Eye (tissue), 1 donor: ENCODE measurements at regions not wholly inside any gene's neighbourhood (a gene's known extent, or its start where the extent isn't known, plus 50 kb on each side); places are given as distances from the start of the nearest gene placed in this dataset.

ENCODE experiments used
- DNase-seq: peaks from one replicate; pipeline ENCODE4 v3.0.0-alpha.2; 2015

DNA sequence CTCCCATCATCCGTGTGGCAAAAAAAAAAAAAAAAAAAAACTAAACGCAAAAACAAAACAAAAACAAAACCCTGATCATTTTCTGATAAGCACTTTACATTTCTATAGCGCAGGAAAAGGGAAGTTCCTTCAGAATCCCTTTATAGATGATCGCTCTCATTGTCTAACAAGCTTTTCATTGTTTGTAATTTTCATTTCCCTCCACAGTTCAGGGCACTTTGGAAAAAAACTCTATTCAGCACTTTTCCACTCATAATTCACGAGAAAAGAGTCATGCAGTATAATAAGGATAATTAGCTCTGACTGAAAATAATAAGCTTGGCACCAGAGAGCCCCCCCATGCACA lies 89.4 kb upstream of the ATXN1 start:
- DNase-seq = no peak

- DNase-seq = peak; percentile 24
These were observed 88.9 kb upstream of the ATXN1 start for GRCh38 chr6:16849988-16850680.

DNA sequence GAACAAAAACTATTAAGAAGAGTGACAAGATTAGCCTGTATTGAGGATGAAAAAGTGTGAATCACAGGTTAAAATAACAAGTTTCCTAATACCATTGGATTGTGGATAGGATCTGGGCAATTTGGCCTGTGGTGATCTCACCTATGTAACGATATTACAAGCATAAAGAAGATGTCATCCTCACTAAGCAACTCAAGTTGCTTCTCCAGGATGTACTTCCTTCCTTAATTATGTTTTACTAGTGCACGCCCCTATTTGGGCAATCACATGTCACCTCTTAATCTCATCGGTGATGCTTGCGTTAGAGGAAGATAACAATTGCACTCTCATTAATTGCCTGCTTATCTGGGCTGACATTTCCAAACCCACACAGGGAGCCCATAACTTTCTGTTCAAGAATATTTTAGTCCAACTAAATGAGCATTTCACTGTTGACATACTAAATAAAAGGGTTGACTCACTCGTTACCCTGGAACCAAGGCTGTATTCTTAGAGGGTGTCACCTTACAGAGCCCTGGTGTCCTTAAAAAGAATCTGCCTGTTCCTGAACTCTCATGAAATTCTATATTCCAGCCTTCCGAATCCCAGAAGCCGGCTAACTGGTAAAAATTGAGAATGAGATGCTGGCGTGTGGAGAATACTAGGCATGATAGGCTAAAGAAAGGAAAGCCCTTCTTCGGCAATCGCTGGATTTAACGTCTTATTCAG lies 88.2 kb upstream of the ATXN1 start:
- DNase-seq = peak; percentile 20

DNA sequence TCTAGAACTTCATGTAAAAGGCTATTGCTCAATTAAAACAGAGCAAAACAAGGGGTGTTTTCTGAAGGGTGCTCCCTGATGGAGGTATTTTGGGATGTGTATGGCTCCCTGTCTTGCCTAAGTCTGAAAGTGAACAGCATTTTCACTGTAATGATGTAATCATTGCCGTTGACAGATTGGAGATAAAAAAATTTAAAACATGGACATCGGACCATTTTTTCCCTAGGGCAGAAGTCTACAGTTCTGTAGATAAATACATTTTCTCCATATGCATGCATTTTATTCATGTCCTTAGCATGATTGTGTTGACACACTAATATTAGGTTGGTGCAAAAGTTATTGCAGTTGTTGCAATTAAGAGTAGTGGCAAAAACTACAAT lies 85.1 kb upstream of the ATXN1 start:
- DNase-seq = no peak

- DNase-seq = peak; percentile 23
These were observed 82.9 kb upstream of the ATXN1 start for GRCh38 chr6:16844183-16844582.

- DNase-seq = no peak
These were observed 81.4 kb upstream of the ATXN1 start for GRCh38 chr6:16842676-16843075.

- no peak for DNase-seq
These were observed 80.0 kb upstream of the ATXN1 start for GRCh38 chr6:16841241-16841640.

GRCh38 chr6:16840725-16841124 lies 79.5 kb upstream of the ATXN1 start:
- DNase-seq = no peak

DNA sequence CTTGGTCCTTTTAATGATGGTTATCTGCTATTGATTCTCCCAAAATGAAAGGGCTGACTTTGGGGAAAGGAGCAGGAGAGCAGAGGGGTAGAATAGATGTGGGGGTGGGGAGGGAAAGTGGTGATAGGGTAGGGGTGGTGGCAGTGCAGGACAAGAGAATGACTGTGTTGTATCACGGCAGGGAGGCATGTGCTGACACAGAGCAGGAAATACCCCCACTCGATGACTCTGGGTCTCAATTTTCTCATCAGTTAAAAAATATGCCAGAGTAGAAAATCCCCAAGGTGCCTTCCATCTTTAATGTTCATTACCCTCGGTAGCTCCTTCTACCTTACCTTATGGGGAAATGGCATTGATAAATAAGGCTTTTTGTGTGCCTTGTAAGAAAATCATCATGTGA lies 79.0 kb upstream of the ATXN1 start:
- DNase-seq = no peak

- DNase-seq = no peak
These were observed 78.4 kb upstream of the ATXN1 start for GRCh38 chr6:16839631-16840179.

DNA sequence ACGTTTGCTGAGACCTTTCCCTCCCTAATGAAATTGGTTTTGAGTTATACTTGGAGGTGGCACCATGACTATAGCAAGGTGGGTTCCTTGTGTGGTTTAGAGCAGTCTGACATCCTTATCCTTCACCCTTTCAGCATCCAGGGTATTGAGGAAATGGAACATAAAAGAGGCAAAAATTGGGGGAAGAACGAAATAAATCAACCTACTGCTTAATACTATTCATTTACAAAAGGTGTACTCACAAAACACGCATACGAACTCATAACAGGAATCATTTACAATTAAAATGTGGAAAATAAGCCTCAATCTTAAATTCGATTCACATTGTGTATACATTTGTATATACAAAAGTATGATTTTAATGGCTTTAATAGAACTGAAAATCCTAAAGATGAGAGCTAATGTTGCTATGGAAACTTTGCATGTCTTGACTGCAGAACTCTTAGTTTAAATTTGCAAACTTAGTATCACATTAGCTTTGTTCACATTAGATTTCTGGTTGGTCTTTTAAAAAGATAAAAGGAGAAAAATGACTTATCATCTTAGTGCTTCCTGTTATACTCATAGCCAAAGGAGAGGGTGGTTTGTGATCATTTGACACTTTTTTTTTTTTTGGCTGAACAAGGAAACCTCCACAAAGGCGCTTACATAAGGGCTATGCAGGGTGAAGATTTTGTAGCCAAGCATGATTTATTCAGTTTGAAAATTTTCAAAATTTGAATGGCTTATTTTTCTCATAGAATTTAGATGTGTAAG lies 76.1 kb upstream of the ATXN1 start:
- no peak for DNase-seq

DNA sequence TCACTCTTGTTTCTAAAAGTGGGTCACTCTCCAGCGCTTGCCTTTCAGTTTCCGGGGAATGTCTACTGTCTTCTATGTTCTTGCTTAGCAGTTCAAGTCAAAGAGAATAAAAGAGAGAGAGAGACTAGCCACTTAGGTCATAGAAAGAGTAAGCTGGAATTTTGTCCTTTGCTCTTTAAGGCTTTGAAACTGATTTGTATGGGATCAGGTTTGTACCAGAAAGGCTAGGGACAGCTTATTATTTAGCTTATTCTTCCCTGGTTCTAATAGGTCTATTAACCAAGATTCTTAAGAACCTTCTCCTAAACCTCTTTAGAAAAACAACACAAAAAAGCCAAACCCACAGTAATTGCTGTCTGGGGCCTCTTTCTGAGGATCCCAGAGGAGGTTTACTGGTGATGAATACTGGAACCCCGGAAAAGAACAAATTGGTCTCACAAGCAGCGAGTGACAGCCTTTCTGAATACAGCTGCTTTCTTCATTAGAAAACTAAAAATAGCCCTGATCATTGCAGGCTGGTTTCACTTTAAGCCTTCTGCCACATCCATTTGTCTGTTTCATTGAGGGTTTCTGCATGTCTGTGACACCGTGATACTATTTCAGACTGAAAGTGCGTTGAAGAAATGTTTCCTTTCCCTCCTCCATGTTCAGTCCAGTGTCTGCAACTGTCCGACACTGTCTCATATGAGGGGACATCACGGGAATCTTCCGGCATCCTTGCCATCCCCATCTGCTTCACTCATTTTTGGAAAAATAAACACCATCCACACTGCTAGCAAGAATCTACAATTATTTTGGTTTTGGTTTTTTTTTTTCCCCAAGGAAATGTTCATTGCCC lies 75.1 kb upstream of the ATXN1 start:
- DNase-seq = peak; percentile 51

GRCh38 chr6:16834242-16834641 lies 73.0 kb upstream of the ATXN1 start:
- DNase-seq = no peak

- DNase-seq = no peak
These were observed 71.5 kb upstream of the ATXN1 start for GRCh38 chr6:16832721-16833120.

- no peak for DNase-seq
These were observed 70.8 kb upstream of the ATXN1 start for GRCh38 chr6:16832043-16832567.

GRCh38 chr6:16831136-16831535 lies 69.9 kb upstream of the ATXN1 start:
- DNase-seq = no peak

GRCh38 chr6:16828058-16828457 lies 66.8 kb upstream of the ATXN1 start:
- DNase-seq = no peak

DNA sequence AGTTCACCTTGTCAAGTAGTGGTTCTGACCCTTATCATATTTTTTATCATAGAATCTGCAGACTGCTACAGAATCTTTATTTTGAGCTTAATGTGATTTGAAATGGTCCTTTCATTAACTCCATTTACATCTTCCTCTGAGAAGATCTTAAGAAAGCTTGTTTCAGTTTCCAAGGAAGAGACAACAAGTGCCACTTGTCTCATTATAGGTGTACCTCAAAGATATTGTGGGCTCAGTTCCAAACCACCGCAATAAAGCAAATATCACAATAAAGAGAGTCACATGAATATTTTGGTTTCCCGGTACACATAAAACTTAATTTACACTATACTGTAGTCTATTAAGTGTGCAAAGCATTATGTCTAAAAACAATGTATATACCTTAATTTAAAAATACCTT lies 66.4 kb upstream of the ATXN1 start:
- DNase-seq = no peak

GRCh38 chr6:16825784-16826183 lies 64.5 kb upstream of the ATXN1 start:
- DNase-seq = no peak

- DNase-seq = no peak
These were observed 63.8 kb upstream of the ATXN1 start for GRCh38 chr6:16824845-16825685.

- DNase-seq = no peak
These were observed 62.6 kb upstream of the ATXN1 start for GRCh38 chr6:16823718-16824352.
